Erythroblast (primary cell): ENCODE measurements at regions not wholly inside any gene's neighbourhood (a gene's known extent, or its start where the extent isn't known, plus 50 kb on each side); places are given as distances from the start of the nearest gene placed in this dataset.

Experiments used
- DNase-seq, 2 experiments: peaks; one replicate each; lab custom pipeline; 2025; lab: John Stamatoyannopoulos, UW
- GATA1 ChIP-seq: IDR thresholded peaks from 2 replicates; pipeline ENCODE4 v1.6.1; 2011; ENCODE audit warnings: low read depth, mild to moderate bottlenecking, control low read depth, low read length, moderate library complexity
- POLR2A ChIP-seq: IDR thresholded peaks from 2 replicates; pipeline ENCODE4 v1.6.1; 2011; ENCODE audit warnings: mild to moderate bottlenecking, low read length

- DNase-seq = no peak
- TF ChIP-seq GATA1 (no peak), POLR2A (no peak)
These were observed 875.9 kb upstream of the NR2F2 start for GRCh38 chr15:95454403-95455262.

GRCh38 chr15:95457520-95457919, 873.0 kb upstream of the NR2F2 start:
- TF ChIP-seq GATA1 (no peak), POLR2A (no peak)
- DNase-seq = no peak

DNA sequence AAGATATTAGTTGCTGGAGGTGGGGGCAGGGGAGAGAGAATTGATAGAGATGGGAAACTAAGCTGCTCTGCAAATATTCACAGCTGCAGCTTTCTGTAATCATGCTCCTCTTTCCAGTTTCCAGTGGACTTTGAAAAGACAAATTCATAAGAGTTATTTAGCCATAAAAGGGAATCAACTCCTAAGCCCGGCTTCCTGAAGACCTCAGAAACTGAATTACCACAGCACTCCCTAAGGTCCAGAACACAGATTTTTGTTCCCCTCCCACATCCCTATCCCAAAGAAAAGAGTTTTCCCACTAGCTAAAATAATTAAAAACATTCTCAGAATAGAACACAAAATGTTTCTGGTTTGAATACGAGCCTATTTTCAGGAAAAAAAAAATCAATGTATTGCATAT, 871.8 kb upstream of the NR2F2 start:
- TF ChIP-seq POLR2A = no peak
- no peak for DNase-seq

GRCh38 chr15:95459273-95459672, 871.2 kb upstream of the NR2F2 start:
- TF ChIP-seq POLR2A (no peak), GATA1 (no peak)
- DNase-seq = no peak

- no peak for TF ChIP-seq POLR2A
- TF ChIP-seq GATA1 = no peak
- DNase-seq = no peak
These were observed 866.0 kb upstream of the NR2F2 start for GRCh38 chr15:95464509-95464908.

DNA sequence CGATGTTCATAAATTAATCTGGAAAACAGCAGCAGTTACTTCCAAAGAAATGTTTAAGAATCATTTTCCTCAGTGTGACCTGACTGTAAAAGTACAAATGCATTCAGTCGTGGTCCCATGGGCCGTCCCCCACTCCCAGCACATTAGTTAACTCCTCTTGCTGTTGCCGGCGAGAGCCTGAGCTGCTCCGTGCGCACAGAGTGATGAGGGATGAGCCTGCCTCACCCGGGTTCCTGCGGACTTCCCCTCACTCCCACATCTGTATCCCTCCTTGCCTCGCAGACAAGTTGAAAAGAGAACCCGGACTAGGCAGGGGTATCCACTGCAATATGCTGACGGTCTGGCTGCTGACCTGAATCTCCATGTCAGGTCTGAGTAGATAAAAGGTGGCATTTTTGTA, 861.7 kb upstream of the NR2F2 start:
- no peak for DNase-seq
- TF ChIP-seq GATA1 = no peak
- no peak for TF ChIP-seq POLR2A

- DNase-seq = no peak
- TF ChIP-seq POLR2A = no peak
- TF ChIP-seq GATA1 = no peak
These were observed 861.0 kb upstream of the NR2F2 start for GRCh38 chr15:95469496-95470000.

GRCh38 chr15:95470529-95470928, 860.0 kb upstream of the NR2F2 start:
- TF ChIP-seq POLR2A = no peak
- TF ChIP-seq GATA1 = no peak
- DNase-seq = no peak

GRCh38 chr15:95470997-95471689, 859.4 kb upstream of the NR2F2 start:
- TF ChIP-seq GATA1 (no peak), POLR2A (no peak)
- DNase-seq = no peak

DNA sequence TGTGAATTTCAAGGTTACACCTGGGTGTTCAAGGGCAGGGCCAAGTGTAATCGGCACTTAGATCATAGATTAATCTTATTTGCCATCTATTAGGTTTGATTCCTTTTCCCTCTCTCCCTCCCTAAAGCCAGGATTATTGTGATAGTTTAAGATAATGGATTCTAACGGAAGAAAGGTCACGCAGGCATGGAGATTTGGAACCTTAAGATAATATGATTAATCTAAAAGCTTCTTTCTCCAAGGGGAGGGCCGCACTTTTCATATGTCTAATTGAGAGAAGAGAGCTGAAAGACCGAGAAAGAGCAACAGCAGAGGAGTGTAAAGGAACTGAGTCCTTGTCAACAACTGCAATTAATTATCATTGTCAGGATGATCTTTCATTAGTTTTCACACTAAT, 858.8 kb upstream of the NR2F2 start:
- TF ChIP-seq GATA1 (no peak), POLR2A (no peak)
- no peak for DNase-seq

- DNase-seq = no peak
- TF ChIP-seq POLR2A = no peak
- TF ChIP-seq GATA1 = no peak
These were observed 855.4 kb upstream of the NR2F2 start for GRCh38 chr15:95475067-95475466.

- DNase-seq = no peak
- no peak for TF ChIP-seq GATA1
These were observed 851.2 kb upstream of the NR2F2 start for GRCh38 chr15:95479308-95479707.

GRCh38 chr15:95485367-95485766, 845.1 kb upstream of the NR2F2 start:
- DNase-seq = no peak
- no peak for TF ChIP-seq GATA1
- no peak for TF ChIP-seq POLR2A

DNA sequence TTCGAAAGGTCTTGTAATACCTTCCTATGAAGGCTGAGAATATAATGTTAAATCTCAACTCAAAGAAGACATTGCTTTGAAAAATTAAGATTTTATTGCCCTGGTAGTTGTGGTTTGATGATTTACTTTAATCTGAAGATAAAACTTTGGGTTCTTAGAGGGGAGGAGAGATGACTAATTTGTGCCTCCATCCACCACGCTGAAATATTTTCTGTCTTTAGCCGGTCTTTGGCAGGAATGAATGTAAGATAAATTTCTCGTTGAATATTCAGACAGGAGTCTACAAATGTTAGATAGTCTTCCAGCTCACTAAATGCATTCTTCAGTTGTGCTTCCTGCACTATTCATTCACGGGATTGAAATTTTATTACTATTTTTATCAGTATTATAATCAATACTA, 844.3 kb upstream of the NR2F2 start:
- DNase-seq = no peak
- TF ChIP-seq GATA1 (no peak), POLR2A (no peak)
